CD4-positive, alpha-beta T cell treated with Interferon alpha-2 for 1 hour (primary cell): ENCODE measurements at regions not wholly inside any gene's neighbourhood (a gene's known extent, or its start where the extent isn't known, plus 50 kb on each side); places are given as distances from the start of the nearest gene placed in this dataset.
"Not testable (repeated sequence)": the region's sequence is repeated elsewhere in the genome, so short reads cannot be mapped to it uniquely, and the experiment has no call there.

ENCODE experiments used
- DNase-seq, 2 donors: peaks; one replicate each; pipeline ENCODE4 v3.0.0-alpha.2; 2020 to 2022

- no peak for DNase-seq
Measured at GRCh38 chr2:57049273-57049672, 865.5 kb downstream of the CCDC85A start.

DNA sequence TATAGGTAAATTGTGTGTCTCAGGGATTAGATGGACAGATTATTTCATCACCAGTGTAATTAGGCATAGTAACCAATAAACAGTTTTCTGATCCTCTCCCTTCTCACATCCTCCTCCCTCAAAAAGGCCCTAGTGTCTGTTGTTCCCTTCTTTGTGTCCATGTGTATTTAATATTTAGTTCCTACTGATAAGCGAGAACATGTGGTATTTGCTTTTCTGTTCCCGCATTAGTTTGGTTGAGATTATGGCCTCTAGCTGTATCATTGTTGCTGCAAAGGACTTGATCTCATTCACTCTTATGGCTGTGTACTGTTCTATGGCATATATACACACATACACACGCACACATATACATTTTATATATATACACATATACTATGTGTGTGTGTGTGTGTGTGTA lies 866.2 kb downstream of the CCDC85A start:
- DNase-seq: no peak

- DNase-seq: not testable (repeated sequence)
Measured at GRCh38 chr2:57066301-57066700, 882.5 kb downstream of the CCDC85A start.

DNA sequence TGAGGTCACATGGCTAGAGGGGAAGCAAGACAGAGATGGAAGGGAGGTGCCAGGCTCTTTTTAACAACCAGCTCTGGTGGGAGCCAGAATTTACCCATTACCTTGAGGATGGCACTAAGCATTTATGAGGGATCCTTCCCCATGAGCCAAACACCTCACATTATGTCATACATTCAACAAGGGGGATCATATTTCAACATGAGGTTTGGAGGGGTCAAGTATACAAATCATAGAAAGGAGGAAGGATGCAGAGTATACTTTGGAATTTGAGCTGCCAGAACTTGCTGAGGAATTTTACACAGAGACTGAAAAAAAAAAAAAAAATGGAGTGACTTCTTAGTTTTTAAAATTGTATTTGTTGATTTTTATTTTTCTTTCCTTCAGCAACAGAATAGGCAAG lies 891.4 kb downstream of the CCDC85A start:
- no peak for DNase-seq

GRCh38 chr2:57080035-57080434 lies 896.2 kb downstream of the CCDC85A start:
- no peak for DNase-seq

GRCh38 chr2:57084697-57085281 lies 901.0 kb downstream of the CCDC85A start:
- no peak for DNase-seq

DNA sequence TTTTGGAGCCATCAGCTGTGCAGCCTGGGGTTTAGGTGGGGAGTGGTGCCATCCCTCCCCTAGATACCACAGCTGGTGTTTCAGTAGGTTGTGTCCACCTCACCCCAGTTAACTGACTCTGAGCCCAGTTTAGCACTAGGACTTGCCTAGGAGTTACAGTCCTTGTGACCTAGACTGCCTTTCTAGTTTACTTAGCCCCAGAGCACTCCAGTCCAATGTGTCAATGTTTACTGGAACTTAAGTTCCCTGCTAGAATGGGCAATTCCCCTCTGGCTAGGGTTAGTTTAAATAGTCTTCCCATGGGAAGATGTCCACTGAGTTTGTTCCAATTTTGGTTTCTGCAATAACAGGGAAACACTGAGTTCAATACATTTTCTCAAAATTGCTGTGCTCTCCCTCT lies 909.2 kb downstream of the CCDC85A start:
- DNase-seq: no peak

DNA sequence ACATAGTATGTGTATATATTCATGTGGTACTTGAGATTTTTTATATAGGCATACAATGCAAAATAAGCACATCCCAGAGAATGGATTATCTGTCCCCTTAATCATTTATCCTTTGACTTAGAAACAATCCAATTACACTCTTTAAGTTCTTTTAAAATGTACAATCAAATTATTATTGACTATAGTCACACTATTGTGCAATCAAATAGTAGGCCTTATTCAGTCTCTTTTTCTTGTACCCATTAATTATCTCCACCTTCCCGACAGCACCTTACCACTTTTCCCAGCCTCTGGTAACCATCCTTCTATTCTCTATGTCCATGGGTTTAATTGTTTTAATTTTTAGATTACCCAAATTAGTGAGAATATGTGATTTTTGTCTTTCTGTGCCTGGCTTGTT lies 914.1 kb downstream of the CCDC85A start:
- no peak for DNase-seq

DNA sequence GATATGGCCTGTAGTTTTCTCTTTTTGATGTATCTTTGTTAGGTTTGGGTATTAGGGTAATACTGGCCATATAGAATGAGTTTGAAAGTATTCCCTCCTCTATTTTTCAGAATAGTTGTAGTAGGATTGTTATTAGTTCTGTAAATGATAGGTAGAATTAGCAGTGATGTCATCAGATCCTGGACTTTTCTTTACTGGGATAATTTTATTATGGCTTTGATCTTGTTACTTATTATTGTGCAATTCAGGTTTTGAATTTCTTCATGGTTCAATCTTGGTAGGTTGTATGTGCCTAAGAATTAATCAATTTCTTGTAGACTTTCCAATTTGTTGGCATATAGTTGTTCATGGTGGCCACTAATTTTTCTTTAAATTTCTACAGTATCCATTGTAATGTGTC lies 916.6 kb downstream of the CCDC85A start:
- no peak for DNase-seq

GRCh38 chr2:57105694-57106093 lies 921.9 kb downstream of the CCDC85A start:
- no peak for DNase-seq

DNA sequence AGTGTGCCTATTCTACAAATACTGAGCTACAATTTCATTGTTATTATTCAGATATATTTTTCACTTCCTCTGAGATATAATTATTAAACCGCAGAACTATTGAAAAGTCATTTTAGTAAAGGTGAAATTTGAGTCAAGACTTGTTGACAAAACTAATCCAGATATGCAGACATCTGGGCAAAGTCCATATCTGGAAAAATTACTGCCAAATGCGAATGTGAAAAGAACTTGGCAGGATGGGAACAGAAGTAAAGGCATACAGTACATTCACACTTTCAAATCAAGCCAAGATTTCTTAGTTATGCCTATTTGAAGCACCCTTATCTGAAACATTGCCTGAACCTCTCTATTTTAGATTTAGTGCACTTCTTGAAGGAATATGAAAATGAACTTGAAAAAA lies 923.6 kb downstream of the CCDC85A start:
- no peak for DNase-seq

GRCh38 chr2:57111531-57111930 lies 927.7 kb downstream of the CCDC85A start:
- DNase-seq: no peak

- DNase-seq: no peak
Measured at GRCh38 chr2:57119141-57119540, 927.5 kb upstream of the VRK2 start.

DNA sequence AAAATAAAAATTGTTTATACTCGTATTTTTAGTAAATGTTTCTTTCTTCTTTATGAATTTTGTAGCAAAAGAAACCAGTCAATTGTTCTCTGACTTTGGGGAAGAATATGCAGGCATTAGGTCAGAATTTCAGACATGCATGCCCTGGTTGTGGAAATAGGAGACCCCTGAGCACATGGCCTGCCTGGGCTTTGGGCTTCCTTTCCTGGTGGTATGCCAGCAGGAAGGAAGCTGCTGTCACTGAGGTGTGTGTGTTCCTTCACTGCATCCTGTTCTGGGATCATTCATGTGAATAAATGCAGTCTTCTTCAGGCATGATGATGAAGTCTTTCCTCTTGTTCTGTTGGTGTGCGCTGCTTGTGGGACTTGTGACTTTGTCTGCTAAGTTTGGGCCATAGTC lies 920.2 kb upstream of the VRK2 start:
- no peak for DNase-seq

DNA sequence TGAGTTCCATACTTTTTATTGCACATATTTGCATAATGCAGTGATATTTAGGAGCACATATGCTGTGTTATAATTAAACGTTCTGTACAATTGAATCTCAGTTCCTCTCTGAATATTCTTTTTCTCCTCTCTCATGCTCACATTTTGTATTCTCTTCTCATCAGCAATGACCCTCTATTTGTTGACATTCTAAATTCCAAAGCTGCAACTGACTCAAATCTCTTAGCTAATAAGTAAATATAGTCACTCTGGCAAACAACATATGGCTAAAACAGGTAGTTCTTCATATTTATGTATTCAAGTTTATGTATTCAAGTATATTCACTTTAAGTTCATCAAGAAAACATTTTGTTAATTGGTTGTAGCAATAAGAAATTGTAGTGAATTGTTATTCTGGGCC lies 907.4 kb upstream of the VRK2 start:
- no peak for DNase-seq

GRCh38 chr2:57141269-57141668 lies 905.3 kb upstream of the VRK2 start:
- DNase-seq: no peak

GRCh38 chr2:57146951-57147350 lies 899.7 kb upstream of the VRK2 start:
- DNase-seq: no peak

DNA sequence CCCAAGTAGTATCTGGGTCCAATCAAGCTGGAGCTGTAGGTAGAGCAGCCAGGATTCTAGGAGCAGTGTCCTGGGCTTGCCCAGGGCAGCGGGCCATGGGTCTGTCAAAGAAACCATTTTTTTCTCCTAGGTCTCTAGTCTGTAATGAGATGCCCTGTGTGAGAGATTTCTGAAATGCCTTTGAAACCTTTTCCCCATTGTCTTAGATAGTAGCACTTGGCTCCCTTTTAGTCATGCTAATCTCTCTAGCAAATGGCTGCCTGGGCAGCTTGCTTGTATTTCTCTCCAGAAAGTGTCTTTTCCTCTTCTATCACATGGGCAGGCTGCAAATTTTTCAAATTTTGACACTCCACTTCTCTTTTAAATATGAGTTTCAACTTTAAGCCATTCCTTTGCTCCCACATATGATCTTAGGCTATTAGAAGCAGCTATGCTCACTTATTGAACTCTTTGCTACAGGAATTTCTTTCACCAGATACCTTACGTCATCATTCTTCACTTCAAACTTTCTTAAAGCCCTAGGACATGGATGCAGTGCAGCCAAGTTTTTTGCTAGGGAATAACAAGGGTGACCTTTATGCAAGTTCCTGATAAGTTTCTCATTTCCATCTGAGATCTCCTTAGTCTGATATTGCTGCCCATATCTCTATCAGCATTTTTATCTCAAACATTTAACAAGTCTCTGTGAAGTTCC lies 890.2 kb upstream of the VRK2 start:
- no peak for DNase-seq

DNA sequence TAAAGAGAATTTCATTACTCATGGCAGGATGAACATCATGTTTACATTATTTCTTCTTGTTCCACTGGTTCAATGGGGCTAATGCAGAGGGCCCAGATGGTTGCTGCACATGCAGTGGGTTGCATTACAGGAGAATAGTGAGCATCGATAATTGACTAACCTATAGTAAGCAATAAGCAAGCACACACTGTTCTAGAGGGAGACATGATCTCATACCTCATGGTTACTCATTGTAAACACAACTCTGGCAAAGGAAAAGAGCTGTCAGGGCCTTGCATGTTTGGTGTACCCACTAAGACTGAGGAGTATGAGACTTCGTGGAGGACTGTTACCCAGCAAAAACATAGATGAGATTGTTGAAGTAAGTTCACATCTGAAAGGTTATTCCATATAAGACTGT lies 885.6 kb upstream of the VRK2 start:
- no peak for DNase-seq

GRCh38 chr2:57177176-57177575 lies 869.4 kb upstream of the VRK2 start:
- no peak for DNase-seq

DNA sequence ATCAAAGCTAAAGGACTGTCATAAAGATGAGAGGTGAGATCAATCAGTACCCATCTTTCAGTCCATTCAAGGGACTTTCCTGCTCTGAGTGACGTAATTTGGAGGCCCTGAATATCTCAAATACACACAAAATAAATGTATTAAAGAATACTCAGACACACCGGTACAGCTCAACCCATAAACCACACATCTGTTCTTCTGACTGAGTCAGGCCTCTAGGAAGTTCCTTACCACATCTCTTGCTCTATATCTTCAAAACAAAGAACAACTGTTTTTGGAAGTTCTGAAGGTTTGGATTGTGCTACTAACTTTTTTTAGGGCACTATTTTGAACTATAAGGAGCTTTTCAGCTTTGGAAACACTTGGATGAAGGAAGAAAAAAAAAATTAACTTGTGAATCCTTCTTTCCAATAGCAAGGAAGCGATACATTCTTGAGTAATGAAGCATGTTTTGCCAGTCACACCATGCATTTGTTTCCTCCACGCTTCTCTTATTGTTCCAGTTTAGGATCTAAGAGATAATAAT lies 866.5 kb upstream of the VRK2 start:
- DNase-seq: no peak

GRCh38 chr2:57180678-57181077 lies 865.9 kb upstream of the VRK2 start:
- DNase-seq: no peak

DNA sequence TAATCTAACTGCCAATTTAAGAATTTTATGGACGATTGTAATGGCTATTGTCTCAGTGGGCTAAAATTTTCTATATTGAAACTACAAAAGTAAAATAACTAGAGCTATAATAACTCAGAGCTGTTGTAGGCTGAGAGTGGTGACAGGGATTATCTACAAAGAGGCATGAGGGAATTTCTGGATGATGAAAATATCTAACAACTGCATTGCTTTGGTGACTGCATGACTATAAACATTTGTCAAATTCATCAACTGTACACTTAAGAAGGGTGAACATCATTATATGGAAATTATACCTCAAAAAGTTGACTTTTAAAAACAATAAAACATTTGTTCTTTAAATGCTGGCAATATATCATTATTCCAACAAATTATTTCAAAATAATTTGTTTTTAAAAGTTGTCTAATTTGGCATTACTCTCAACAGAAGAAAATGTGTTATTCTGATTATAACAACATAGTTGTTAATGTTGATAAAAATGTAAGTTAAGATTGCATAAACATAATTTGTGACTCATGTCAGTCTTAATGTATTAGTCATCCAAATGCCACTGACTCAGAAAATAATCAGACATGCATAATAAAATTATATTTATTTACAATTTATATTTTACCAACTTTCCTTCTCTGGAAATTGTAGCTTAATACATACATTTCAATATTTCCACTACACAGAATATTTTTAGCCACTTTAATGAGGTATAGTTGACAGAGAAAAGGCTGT lies 865.1 kb upstream of the VRK2 start:
- DNase-seq: no peak

GRCh38 chr2:57182916-57183315 lies 863.7 kb upstream of the VRK2 start:
- no peak for DNase-seq
